ENCODE measurements at regions not wholly inside any gene's neighbourhood (a gene's known extent, or its start where the extent isn't known, plus 50 kb on each side); places are given as distances from the start of the nearest gene placed in this dataset.

DNA sequence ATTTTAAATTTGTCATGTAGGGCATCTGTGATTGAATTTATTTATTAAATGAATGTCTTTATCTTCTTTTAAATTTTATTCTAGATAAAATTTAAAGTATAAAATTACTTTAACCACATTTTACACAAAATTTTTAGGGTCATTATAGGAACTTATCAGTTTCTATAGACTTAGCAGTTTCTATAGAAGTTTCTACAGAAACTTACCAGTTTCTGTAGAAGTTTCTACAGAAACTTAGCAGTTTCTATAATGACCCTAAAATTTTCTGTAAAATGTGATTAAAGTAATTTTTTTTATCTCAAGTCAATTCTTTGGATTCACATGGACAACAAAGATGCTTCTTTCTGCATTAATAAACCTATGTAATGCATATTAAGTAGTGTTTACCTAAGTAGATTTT is 565.9 kb upstream of the TECRL start:
- Mint-ChIP-seq H3K27me3 (ENCODE audit: low read depth in 3 of 3) (no peaks in the 10 kb centered on the region), H3K36me3 (no peaks in the 10 kb centered on the region)
- TF ChIP-seq, protein P1, sequence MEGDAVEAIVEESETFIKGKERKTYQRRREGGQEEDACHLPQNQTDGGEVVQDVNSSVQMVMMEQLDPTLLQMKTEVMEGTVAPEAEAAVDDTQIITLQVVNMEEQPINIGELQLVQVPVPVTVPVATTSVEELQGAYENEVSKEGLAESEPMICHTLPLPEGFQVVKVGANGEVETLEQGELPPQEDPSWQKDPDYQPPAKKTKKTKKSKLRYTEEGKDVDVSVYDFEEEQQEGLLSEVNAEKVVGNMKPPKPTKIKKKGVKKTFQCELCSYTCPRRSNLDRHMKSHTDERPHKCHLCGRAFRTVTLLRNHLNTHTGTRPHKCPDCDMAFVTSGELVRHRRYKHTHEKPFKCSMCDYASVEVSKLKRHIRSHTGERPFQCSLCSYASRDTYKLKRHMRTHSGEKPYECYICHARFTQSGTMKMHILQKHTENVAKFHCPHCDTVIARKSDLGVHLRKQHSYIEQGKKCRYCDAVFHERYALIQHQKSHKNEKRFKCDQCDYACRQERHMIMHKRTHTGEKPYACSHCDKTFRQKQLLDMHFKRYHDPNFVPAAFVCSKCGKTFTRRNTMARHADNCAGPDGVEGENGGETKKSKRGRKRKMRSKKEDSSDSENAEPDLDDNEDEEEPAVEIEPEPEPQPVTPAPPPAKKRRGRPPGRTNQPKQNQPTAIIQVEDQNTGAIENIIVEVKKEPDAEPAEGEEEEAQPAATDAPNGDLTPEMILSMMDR (IDR thresholded peaks at IDR 0.05), result no peak

DNA sequence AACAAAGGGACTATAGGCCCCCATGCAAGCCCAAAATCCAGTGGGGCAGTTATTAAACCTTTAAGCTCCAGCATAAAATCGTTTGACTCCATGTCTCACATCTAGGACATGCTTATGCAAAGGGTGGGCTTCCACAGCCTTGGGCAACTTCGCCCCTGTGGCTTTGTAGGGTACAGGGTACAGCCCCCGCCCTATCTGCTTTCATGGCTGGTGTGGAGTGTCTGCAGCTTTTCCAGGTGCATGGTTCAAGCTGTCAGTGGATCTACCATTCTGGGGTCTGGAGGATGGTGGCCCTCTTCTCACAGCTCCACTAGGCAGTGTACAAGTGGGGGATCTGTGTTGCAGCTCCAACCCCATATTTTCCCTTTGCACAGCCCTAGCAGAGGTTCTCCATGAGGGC is 559.8 kb upstream of the TECRL start:
- no peaks in the 10 kb centered on the region for H3K36me3 Mint-ChIP-seq
- TF ChIP-seq, protein P1 (IDR thresholded peaks at IDR 0.05), result no peak

More for the DNA sequence above, 565.9 kb upstream of the TECRL start:
- Histone ChIP-seq H3K4me1 (ENCODE audit: control insufficient read depth in 1 of 2, insufficient read depth in 2 of 2, low read length in 2 of 2) (no peaks in the 10 kb centered on the region), H3K79me2 (ENCODE audit: insufficient read depth, low read length) (no peaks in the 10 kb centered on the region), H4K20me1 (ENCODE audit: insufficient read depth, low read length) (no peaks in the 10 kb centered on the region), H3K9me3 (replicated peaks in 1 of 2; ENCODE audit: control insufficient read depth in 1 of 2, insufficient read depth in 1 of 2, low read length in 2 of 2) (peaks cover 0 to 4% of the 10 kb centered on the region in 2 donors), H3K27me3 (ENCODE audit: control insufficient read depth in 2 of 2, insufficient read depth in 2 of 2, low read length in 2 of 2) (no peaks in the 10 kb centered on the region), H3K36me3 (replicated peaks in 1 of 2; ENCODE audit: control insufficient read depth in 1 of 2, insufficient read depth in 2 of 2, low read length in 2 of 2) (no peaks in the 10 kb centered on the region), H3K27ac (ENCODE audit: low read depth in 1 of 2, low read length in 2 of 2) (no peak overlapping the region), H3K9ac (ENCODE audit: insufficient read depth, low read length, poor library complexity, severe bottlenecking) (no peak overlapping the region), H2AFZ (ENCODE audit: insufficient read depth, low read depth, low read length, poor library complexity, severe bottlenecking) (no peak overlapping the region), H3K4me3 (replicated peaks in 1 of 3; ENCODE audit: low read depth in 2 of 3, low read length in 3 of 3) (no peak overlapping the region), H3K4me2 (replicated peaks; ENCODE audit: extremely low read depth, low read length, poor library complexity, severe bottlenecking) (no peak overlapping the region)
- peaks cover 0 to 3% (median 0%) of the 10 kb centered on the region in 7 donors for H3K9me3 Mint-ChIP-seq
- no peak overlapping the region for H3K4me3 Mint-ChIP-seq
- H3K4me1 Mint-ChIP-seq, result no peaks in the 10 kb centered on the region
- no peak for DNase-seq
- no peak overlapping the region for H3K27ac Mint-ChIP-seq
- intact Hi-C loops (cut with micrococcal nuclease), result no loop called here

More for the DNA sequence above, 559.8 kb upstream of the TECRL start:
- H3K27me3 Mint-ChIP-seq (ENCODE audit: low read depth in 3 of 3), result no peaks in the 10 kb centered on the region
- 0% methylated on average over 1 of the region's 3 CpGs for WGBS (ENCODE audit: insufficient coverage)
- no peak overlapping the region for H3K4me2 ChIP-seq (replicated peaks; ENCODE audit: extremely low read depth, low read length, poor library complexity, severe bottlenecking)
- no peak overlapping the region for H3K27ac ChIP-seq (ENCODE audit: low read depth in 1 of 2, low read length in 2 of 2)
- no peak overlapping the region for H3K4me3 ChIP-seq (replicated peaks in 1 of 3; ENCODE audit: low read depth in 2 of 3, low read length in 3 of 3)
- H3K27me3 ChIP-seq (ENCODE audit: control insufficient read depth in 2 of 2, insufficient read depth in 2 of 2, low read length in 2 of 2), result no peaks in the 10 kb centered on the region
- no peak overlapping the region for H3K4me3 Mint-ChIP-seq
- no peak overlapping the region for H2AFZ ChIP-seq (ENCODE audit: insufficient read depth, low read depth, low read length, poor library complexity, severe bottlenecking)
- no peak overlapping the region for H3K9ac ChIP-seq (ENCODE audit: insufficient read depth, low read length, poor library complexity, severe bottlenecking)
- no peaks in the 10 kb centered on the region for H4K20me1 ChIP-seq (ENCODE audit: insufficient read depth, low read length)
- no peaks in the 10 kb centered on the region for H3K36me3 ChIP-seq (replicated peaks in 1 of 2; ENCODE audit: control insufficient read depth in 1 of 2, insufficient read depth in 2 of 2, low read length in 2 of 2)
- no peak overlapping the region for H3K27ac Mint-ChIP-seq
- intact Hi-C loops (cut with micrococcal nuclease), result no loop called here
- H3K9me3 Mint-ChIP-seq, result peaks cover 0 to 9% (median 2%) of the 10 kb centered on the region in 7 donors
- no peaks in the 10 kb centered on the region for H3K4me1 ChIP-seq (ENCODE audit: control insufficient read depth in 1 of 2, insufficient read depth in 2 of 2, low read length in 2 of 2)
- no peaks in the 10 kb centered on the region for H3K4me1 Mint-ChIP-seq
- DNase-seq, result no peak
- no peaks in the 10 kb centered on the region for H3K79me2 ChIP-seq (ENCODE audit: insufficient read depth, low read length)
- peaks cover 0 to 11% of the 10 kb centered on the region in 2 donors for H3K9me3 ChIP-seq (replicated peaks in 1 of 2; ENCODE audit: control insufficient read depth in 1 of 2, insufficient read depth in 1 of 2, low read length in 2 of 2)

Data from CD14-positive monocyte (primary cell).